ENCODE measurements at regions not wholly inside any gene's neighbourhood (a gene's known extent, or its start where the extent isn't known, plus 50 kb on each side); places are given as distances from the start of the nearest gene placed in this dataset.

GRCh38 chr6:138659998-138660397, 113.6 kb upstream of the CCDC28A start:
- H3K27me3 Mint-ChIP-seq (ENCODE audit: insufficient read depth, unreplicated experiment), result no peaks in the 10 kb centered on the region
- Histone ChIP-seq H3K4me1 (peaks cover 17% of the 10 kb centered on the region; the same call in 1 of the 2 replicates), H3K9me3 (no peaks in the 10 kb centered on the region), H3K4me3 (ENCODE audit: low read depth, low read length) (no peak overlapping the region), H3K36me3 (ENCODE audit: control insufficient read depth, insufficient read depth, low read length) (no peaks in the 10 kb centered on the region), H3K27me3 (replicated peaks; ENCODE audit: control insufficient read depth, insufficient read depth, low read length) (no peaks in the 10 kb centered on the region)
- DNase-seq, result no peak
- no peaks in the 10 kb centered on the region for H3K9me3 Mint-ChIP-seq (ENCODE audit: unreplicated experiment)
- ChIA-PET CTCF (no interaction called here), POLR2A (no interaction called here)
- no peak overlapping the region for H3K27ac Mint-ChIP-seq (ENCODE audit: unreplicated experiment)
- H3K4me1 Mint-ChIP-seq (ENCODE audit: low read depth, unreplicated experiment), result peaks cover 9% of the 10 kb centered on the region
- TF ChIP-seq, protein P1, sequence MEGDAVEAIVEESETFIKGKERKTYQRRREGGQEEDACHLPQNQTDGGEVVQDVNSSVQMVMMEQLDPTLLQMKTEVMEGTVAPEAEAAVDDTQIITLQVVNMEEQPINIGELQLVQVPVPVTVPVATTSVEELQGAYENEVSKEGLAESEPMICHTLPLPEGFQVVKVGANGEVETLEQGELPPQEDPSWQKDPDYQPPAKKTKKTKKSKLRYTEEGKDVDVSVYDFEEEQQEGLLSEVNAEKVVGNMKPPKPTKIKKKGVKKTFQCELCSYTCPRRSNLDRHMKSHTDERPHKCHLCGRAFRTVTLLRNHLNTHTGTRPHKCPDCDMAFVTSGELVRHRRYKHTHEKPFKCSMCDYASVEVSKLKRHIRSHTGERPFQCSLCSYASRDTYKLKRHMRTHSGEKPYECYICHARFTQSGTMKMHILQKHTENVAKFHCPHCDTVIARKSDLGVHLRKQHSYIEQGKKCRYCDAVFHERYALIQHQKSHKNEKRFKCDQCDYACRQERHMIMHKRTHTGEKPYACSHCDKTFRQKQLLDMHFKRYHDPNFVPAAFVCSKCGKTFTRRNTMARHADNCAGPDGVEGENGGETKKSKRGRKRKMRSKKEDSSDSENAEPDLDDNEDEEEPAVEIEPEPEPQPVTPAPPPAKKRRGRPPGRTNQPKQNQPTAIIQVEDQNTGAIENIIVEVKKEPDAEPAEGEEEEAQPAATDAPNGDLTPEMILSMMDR (IDR thresholded peaks at IDR 0.05; ENCODE audit: insufficient read depth in 1 of 2, low read depth in 1 of 2, low read length in 1 of 2, severe bottlenecking in 1 of 2, unreplicated experiment in 1 of 2), result no peak
- no peaks in the 10 kb centered on the region for H3K36me3 Mint-ChIP-seq (ENCODE audit: insufficient read depth, unreplicated experiment)
- no TSS peak for BruUV-seq (replicated peaks)
- intact Hi-C loops (cut with micrococcal nuclease; ENCODE audit: unreplicated experiment), result no loop called here
- H3K4me3 Mint-ChIP-seq (ENCODE audit: unreplicated experiment), result no peak overlapping the region

DNA sequence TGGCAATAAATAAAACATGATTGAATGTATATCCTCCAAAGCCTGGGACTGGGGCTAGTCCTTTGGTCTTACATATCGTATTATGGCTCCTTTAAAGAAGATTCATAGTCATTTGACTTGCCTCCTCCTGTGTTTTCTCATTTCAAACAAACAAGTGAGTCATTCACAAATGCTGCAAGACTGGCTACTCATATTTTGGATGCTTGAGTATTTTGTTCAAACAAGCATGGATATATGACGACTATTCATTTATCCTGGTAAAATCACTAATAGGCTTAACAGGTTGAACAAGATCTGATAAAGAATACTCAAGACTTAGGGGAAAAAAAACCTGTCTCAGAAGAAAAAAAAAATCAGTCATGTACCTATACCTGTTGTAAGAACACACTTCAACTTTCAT, 111.1 kb upstream of the CCDC28A start:
- no peaks in the 10 kb centered on the region for H3K36me3 ChIP-seq (ENCODE audit: control insufficient read depth, insufficient read depth, low read length)
- Mint-ChIP-seq H3K9me3 (ENCODE audit: unreplicated experiment) (no peaks in the 10 kb centered on the region), H3K36me3 (ENCODE audit: insufficient read depth, unreplicated experiment) (no peaks in the 10 kb centered on the region), H3K27me3 (ENCODE audit: insufficient read depth, unreplicated experiment) (no peaks in the 10 kb centered on the region), H3K27ac (ENCODE audit: unreplicated experiment) (no peak overlapping the region), H3K4me1 (ENCODE audit: low read depth, unreplicated experiment) (peaks cover 9% of the 10 kb centered on the region), H3K4me3 (ENCODE audit: unreplicated experiment) (no peak overlapping the region)
- no peaks in the 10 kb centered on the region for H3K9me3 ChIP-seq
- intact Hi-C loops (cut with micrococcal nuclease; ENCODE audit: unreplicated experiment), result no loop called here
- DNase-seq, result peak in 1 of 2 experiments; percentile 7
- no TSS peak for BruUV-seq (replicated peaks)
- TF ChIP-seq, protein P1 (IDR thresholded peaks at IDR 0.05; ENCODE audit: insufficient read depth in 1 of 2, low read depth in 1 of 2, low read length in 1 of 2, severe bottlenecking in 1 of 2, unreplicated experiment in 1 of 2), result no peak
- ChIA-PET CTCF (no interaction called here), POLR2A (no interaction called here)
- no peaks in the 10 kb centered on the region for H3K27me3 ChIP-seq (replicated peaks; ENCODE audit: control insufficient read depth, insufficient read depth, low read length)
- H3K4me3 ChIP-seq (ENCODE audit: low read depth, low read length), result no peak overlapping the region
- peaks cover 17% of the 10 kb centered on the region; the same call in 1 of the 2 replicates for H3K4me1 ChIP-seq

DNA sequence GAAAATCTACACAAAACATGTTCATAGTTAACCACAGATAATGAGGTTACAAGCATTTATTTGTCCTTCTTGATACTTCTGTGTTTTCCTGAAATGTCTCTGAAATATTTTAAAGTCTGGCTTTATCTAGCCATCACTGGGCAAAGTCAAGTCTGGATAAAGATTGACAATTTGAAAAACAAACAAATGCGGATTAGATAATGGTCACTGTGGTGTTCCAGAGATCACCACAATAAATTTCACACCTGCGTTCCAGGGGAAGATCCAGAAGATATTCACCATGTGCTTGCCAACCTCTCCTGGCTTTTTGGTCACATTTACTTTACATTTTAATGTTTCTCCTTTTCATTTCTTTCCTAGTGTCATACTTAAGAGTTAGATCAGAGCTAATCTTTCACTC, 109.7 kb upstream of the CCDC28A start:
- Mint-ChIP-seq H3K27ac (ENCODE audit: unreplicated experiment) (no peak overlapping the region), H3K4me3 (ENCODE audit: unreplicated experiment) (no peak overlapping the region), H3K9me3 (ENCODE audit: unreplicated experiment) (no peaks in the 10 kb centered on the region), H3K36me3 (ENCODE audit: insufficient read depth, unreplicated experiment) (no peaks in the 10 kb centered on the region), H3K4me1 (ENCODE audit: low read depth, unreplicated experiment) (peaks cover 9% of the 10 kb centered on the region), H3K27me3 (ENCODE audit: insufficient read depth, unreplicated experiment) (no peaks in the 10 kb centered on the region)
- H3K9me3 ChIP-seq, result no peaks in the 10 kb centered on the region
- no peak for DNase-seq
- TF ChIP-seq, protein P1 (IDR thresholded peaks at IDR 0.05; ENCODE audit: insufficient read depth in 1 of 2, low read depth in 1 of 2, low read length in 1 of 2, severe bottlenecking in 1 of 2, unreplicated experiment in 1 of 2), result no peak
- ChIA-PET POLR2A (no interaction called here), CTCF (interaction anchor here (0.8 to 1.2 kb wide), 2 partner anchors 28 to 29 kb away, joined by 3 read pairs; no protein-coding TSS in a partner anchor)
- no peaks in the 10 kb centered on the region for H3K27me3 ChIP-seq (replicated peaks; ENCODE audit: control insufficient read depth, insufficient read depth, low read length)
- peaks cover 17% of the 10 kb centered on the region; the same call in 1 of the 2 replicates for H3K4me1 ChIP-seq
- no peak overlapping the region for H3K4me3 ChIP-seq (ENCODE audit: low read depth, low read length)
- intact Hi-C loops (cut with micrococcal nuclease; ENCODE audit: unreplicated experiment), result no loop called here
- no TSS peak for BruUV-seq (replicated peaks)
- no peaks in the 10 kb centered on the region for H3K36me3 ChIP-seq (ENCODE audit: control insufficient read depth, insufficient read depth, low read length)

Measured in Caco-2 (cell line).